GM23338 (cell line): ENCODE measurements at regions not wholly inside any gene's neighbourhood (a gene's known extent, or its start where the extent isn't known, plus 50 kb on each side); places are given as distances from the start of the nearest gene placed in this dataset.

ENCODE experiments used
- ATAC-seq: fragments of 200-7000 bp; cut with Tn5 transposase; 3 replicates; pipeline ENCODE4 v1.9.1; 2020
- DNase-seq: peaks from one replicate; pipeline ENCODE4 v3.0.0-alpha.2; 2015; ENCODE audit warnings: low spot score
- H2AFZ ChIP-seq: fragments of 200-600 bp; sonication (generic); 2 replicates; pipeline ENCODE4 v1.8.0; 2016; ENCODE audit warnings: antibody characterized with exemption, mild to moderate bottlenecking, moderate library complexity
- H3F3A ChIP-seq: fragments of 200-600 bp; sonication (generic); replicated peaks from 2 replicates; pipeline ENCODE4 v1.8.0; 2017; ENCODE audit warnings: antibody characterized with exemption, mixed run types, low read depth
- H3K27ac ChIP-seq: fragments of 200-600 bp; sonication (generic); 2 replicates; pipeline ENCODE4 v1.6.1; 2016; ENCODE audit warnings: low read depth
- H3K27me3 ChIP-seq: fragments of 200-600 bp; sonication (generic); 2 replicates; pipeline ENCODE4 v1.8.0; 2016; ENCODE audit warnings: mild to moderate bottlenecking, mixed run types, moderate library complexity; ENCODE audit not compliant: insufficient read depth
- H3K36me3 ChIP-seq: fragments of 200-600 bp; sonication (generic); 2 replicates; pipeline ENCODE4 v1.8.0; 2016; ENCODE audit warnings: mild to moderate bottlenecking; ENCODE audit not compliant: insufficient read depth
- H3K4me1 ChIP-seq: fragments of 200-600 bp; sonication (generic); 2 replicates; pipeline ENCODE4 v1.8.0; 2016; ENCODE audit warnings: mild to moderate bottlenecking, moderate library complexity; ENCODE audit not compliant: insufficient read depth
- H3K4me2 ChIP-seq: fragments of 200-600 bp; sonication (generic); 2 replicates; pipeline ENCODE4 v1.7.1; 2017; ENCODE audit warnings: mixed run types
- H3K4me3 ChIP-seq: fragments of 200-600 bp; sonication (generic); 2 replicates; pipeline ENCODE4 v1.6.1; 2016; ENCODE audit warnings: mixed run types
- H3K79me2 ChIP-seq: fragments of 200-600 bp; sonication (generic); replicated peaks from 2 replicates; pipeline ENCODE4 v1.8.0; 2017; ENCODE audit warnings: mild to moderate bottlenecking; ENCODE audit not compliant: insufficient read depth
- H3K9me2 ChIP-seq: fragments of 200-600 bp; sonication (generic); 2 replicates; pipeline ENCODE4 v1.8.0; 2017; ENCODE audit not compliant: insufficient read depth
- H4K20me1 ChIP-seq: fragments of 200-600 bp; sonication (generic); replicated peaks from 2 replicates; pipeline ENCODE4 v1.8.0; 2017; ENCODE audit warnings: mild to moderate bottlenecking; ENCODE audit not compliant: insufficient read depth
- H3K27ac Mint-ChIP-seq: 2 replicates; pipeline ENCODE4 v1.8.0; 2020; ENCODE audit warnings: inconsistent platforms, mild to moderate bottlenecking, moderate library complexity, mixed read lengths
- H3K27me3 Mint-ChIP-seq: 3 replicates; pipeline ENCODE4 v1.8.0; 2022; ENCODE audit warnings: low read depth, mild to moderate bottlenecking, moderate library complexity, mixed read lengths, inconsistent platforms; ENCODE audit not compliant: insufficient read depth, poor library complexity
- H3K36me3 Mint-ChIP-seq: 3 replicates; pipeline ENCODE4 v1.8.0; 2021; ENCODE audit warnings: low read depth, mild to moderate bottlenecking, inconsistent platforms, moderate library complexity, mixed read lengths
- H3K4me1 Mint-ChIP-seq: 3 replicates; pipeline ENCODE4 v1.8.0; 2020; ENCODE audit warnings: mild to moderate bottlenecking, inconsistent platforms, mixed read lengths
- H3K4me3 Mint-ChIP-seq: 3 replicates; pipeline ENCODE4 v1.8.0; 2021; ENCODE audit warnings: moderate library complexity, mild to moderate bottlenecking, inconsistent platforms, mixed read lengths
- H3K9me3 Mint-ChIP-seq: 3 replicates; pipeline ENCODE4 v1.8.0; 2020; ENCODE audit warnings: moderate library complexity, mild to moderate bottlenecking, inconsistent platforms, mixed read lengths
- CREB1 ChIP-seq: fragments of 250-450 bp; sonication (Bioruptor Pico); IDR thresholded peaks from 2 replicates; pipeline ENCODE4 v1.5.0; 2020; ENCODE audit warnings: low read depth, mild to moderate bottlenecking, moderate library complexity
- EZH2 ChIP-seq: fragments of 200-600 bp; sonication (generic); IDR thresholded peaks from one replicate; pipeline ENCODE4 v1.8.0; 2017; ENCODE audit warnings: antibody characterized with exemption, mild to moderate bottlenecking, low read depth; ENCODE audit not compliant: unreplicated experiment
- EZH2phosphoT487 ChIP-seq: fragments of 200-600 bp; sonication (generic); IDR thresholded peaks from one replicate; pipeline ENCODE4 v1.8.1; 2018; ENCODE audit warnings: antibody characterized with exemption; ENCODE audit not compliant: unreplicated experiment
- JUNB ChIP-seq: IDR thresholded peaks from one replicate; pipeline ENCODE4 v1.6.1; 2016; ENCODE audit warnings: antibody characterized with exemption; ENCODE audit not compliant: unreplicated experiment
- NANOG ChIP-seq: IDR thresholded peaks from 2 replicates; pipeline ENCODE4 v1.6.1; 2016; ENCODE audit warnings: antibody characterized with exemption, borderline replicate concordance
- POLR2AphosphoS5 ChIP-seq: IDR thresholded peaks from 2 replicates; pipeline ENCODE4 v1.6.1; 2016; ENCODE audit warnings: antibody characterized with exemption, low read depth
- STAT1 ChIP-seq: IDR thresholded peaks from one replicate; pipeline ENCODE4 v1.6.1; 2016; ENCODE audit warnings: antibody characterized with exemption; ENCODE audit not compliant: unreplicated experiment
- ZNF114 ChIP-seq: fragments of 250-450 bp; sonication (Bioruptor Pico); IDR thresholded peaks from 2 replicates; pipeline ENCODE4 v1.5.0; 2020; ENCODE audit warnings: mild to moderate bottlenecking, moderate library complexity
- ZNF331 ChIP-seq: fragments of 250-450 bp; sonication (Bioruptor Pico); IDR thresholded peaks from 2 replicates; pipeline ENCODE4 v1.5.0; 2020; ENCODE audit warnings: low read depth, mild to moderate bottlenecking, moderate library complexity
- TF ChIP-seq, protein P1 (sequence below): fragments of 250-450 bp; sonication (Bioruptor Pico); IDR thresholded peaks from 2 replicates; pipeline ENCODE4 v1.5.0; 2020; ENCODE audit warnings: mild to moderate bottlenecking, moderate library complexity
- TF ChIP-seq, protein P2 (sequence below): IDR thresholded peaks from one replicate; pipeline ENCODE4 v1.6.1; 2018; ENCODE audit warnings: antibody characterized with exemption; ENCODE audit not compliant: unreplicated experiment
- TF ChIP-seq, protein P3 (sequence below): IDR thresholded peaks from 2 replicates; pipeline ENCODE4 v1.6.1; 2016; ENCODE audit warnings: antibody characterized with exemption
- TF ChIP-seq, protein P4 (sequence below), 2 experiments: fragments of 200-600 bp in 1 of 2; sonication (generic) in 1 of 2; conservative IDR thresholded peaks; 2 replicates each; pipeline versions ENCODE4 v1.5.1 to v1.6.1; 2016 to 2017; ENCODE audit warnings: antibody characterized with exemption in 2 of 2, low read depth in 2 of 2, mild to moderate bottlenecking in 2 of 2, moderate library complexity in 1 of 2

DNA sequence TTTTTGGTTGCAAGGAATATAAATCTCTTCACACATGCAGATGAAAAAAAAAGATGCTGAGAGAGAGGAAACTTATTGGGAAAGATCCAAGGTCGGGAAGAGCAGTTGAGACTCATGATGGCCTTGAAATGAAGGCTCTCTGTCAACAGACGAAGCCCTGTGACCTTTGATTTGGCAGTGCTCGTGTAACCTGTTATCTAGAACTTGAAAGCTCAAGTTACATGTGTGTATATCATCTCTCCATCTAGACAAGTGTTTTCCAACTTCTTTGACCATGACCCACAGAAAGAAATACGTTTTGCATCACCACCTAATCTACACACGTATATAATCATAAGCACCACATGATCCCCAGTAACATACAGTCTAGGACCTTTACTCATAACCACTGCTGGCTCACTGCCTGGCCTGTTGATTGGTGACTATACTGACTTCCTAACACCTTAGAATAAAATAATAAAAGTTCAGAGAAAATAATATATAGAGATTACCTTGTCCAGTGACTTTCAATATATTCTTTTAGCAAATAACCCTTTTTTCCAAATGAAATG lies 319.0 kb upstream of the PKDCC start:
- no peak overlapping the region for H3K4me2 ChIP-seq
- H3K4me1 Mint-ChIP-seq: peaks cover 6% of the 10 kb centered on the region; the same call in 2 of the 3 replicates
- H3K9me3 Mint-ChIP-seq: no peaks in the 10 kb centered on the region
- no peaks in the 10 kb centered on the region for H3K36me3 ChIP-seq
- no peaks in the 10 kb centered on the region for H3K79me2 ChIP-seq
- no peak for ATAC-seq
- H3K27ac ChIP-seq: no peak overlapping the region
- TF ChIP-seq NANOG: no peak
- TF ChIP-seq CREB1 (CRISPR knock-in tag): no peak
- TF ChIP-seq, protein P1, sequence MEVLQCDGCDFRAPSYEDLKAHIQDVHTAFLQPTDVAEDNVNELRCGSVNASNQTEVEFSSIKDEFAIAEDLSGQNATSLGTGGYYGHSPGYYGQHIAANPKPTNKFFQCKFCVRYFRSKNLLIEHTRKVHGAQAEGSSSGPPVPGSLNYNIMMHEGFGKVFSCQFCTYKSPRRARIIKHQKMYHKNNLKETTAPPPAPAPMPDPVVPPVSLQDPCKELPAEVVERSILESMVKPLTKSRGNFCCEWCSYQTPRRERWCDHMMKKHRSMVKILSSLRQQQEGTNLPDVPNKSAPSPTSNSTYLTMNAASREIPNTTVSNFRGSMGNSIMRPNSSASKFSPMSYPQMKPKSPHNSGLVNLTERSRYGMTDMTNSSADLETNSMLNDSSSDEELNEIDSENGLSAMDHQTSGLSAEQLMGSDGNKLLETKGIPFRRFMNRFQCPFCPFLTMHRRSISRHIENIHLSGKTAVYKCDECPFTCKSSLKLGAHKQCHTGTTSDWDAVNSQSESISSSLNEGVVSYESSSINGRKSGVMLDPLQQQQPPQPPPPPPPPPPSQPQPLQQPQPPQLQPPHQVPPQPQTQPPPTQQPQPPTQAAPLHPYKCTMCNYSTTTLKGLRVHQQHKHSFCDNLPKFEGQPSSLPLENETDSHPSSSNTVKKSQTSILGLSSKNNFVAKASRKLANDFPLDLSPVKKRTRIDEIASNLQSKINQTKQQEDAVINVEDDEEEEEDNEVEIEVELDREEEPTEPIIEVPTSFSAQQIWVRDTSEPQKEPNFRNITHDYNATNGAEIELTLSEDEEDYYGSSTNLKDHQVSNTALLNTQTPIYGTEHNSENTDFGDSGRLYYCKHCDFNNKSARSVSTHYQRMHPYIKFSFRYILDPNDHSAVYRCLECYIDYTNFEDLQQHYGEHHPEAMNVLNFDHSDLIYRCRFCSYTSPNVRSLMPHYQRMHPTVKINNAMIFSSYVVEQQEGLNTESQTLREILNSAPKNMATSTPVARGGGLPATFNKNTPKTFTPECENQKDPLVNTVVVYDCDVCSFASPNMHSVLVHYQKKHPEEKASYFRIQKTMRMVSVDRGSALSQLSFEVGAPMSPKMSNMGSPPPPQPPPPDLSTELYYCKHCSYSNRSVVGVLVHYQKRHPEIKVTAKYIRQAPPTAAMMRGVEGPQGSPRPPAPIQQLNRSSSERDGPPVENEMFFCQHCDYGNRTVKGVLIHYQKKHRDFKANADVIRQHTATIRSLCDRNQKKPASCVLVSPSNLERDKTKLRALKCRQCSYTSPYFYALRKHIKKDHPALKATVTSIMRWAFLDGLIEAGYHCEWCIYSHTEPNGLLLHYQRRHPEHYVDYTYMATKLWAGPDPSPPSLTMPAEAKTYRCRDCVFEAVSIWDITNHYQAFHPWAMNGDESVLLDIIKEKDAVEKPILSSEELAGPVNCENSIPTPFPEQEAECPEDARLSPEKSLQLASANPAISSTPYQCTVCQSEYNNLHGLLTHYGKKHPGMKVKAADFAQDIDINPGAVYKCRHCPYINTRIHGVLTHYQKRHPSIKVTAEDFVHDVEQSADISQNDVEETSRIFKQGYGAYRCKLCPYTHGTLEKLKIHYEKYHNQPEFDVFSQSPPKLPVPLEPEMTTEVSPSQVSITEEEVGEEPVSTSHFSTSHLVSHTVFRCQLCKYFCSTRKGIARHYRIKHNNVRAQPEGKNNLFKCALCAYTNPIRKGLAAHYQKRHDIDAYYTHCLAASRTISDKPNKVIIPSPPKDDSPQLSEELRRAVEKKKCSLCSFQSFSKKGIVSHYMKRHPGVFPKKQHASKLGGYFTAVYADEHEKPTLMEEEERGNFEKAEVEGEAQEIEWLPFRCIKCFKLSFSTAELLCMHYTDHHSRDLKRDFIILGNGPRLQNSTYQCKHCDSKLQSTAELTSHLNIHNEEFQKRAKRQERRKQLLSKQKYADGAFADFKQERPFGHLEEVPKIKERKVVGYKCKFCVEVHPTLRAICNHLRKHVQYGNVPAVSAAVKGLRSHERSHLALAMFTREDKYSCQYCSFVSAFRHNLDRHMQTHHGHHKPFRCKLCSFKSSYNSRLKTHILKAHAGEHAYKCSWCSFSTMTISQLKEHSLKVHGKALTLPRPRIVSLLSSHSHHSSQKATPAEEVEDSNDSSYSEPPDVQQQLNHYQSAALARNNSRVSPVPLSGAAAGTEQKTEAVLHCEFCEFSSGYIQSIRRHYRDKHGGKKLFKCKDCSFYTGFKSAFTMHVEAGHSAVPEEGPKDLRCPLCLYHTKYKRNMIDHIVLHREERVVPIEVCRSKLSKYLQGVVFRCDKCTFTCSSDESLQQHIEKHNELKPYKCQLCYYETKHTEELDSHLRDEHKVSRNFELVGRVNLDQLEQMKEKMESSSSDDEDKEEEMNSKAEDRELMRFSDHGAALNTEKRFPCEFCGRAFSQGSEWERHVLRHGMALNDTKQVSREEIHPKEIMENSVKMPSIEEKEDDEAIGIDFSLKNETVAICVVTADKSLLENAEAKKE (CRISPR knock-in tag): no peak
- no peak for TF ChIP-seq JUNB
- no peak for TF ChIP-seq ZNF114 (CRISPR knock-in tag)
- TF ChIP-seq, protein P2, sequence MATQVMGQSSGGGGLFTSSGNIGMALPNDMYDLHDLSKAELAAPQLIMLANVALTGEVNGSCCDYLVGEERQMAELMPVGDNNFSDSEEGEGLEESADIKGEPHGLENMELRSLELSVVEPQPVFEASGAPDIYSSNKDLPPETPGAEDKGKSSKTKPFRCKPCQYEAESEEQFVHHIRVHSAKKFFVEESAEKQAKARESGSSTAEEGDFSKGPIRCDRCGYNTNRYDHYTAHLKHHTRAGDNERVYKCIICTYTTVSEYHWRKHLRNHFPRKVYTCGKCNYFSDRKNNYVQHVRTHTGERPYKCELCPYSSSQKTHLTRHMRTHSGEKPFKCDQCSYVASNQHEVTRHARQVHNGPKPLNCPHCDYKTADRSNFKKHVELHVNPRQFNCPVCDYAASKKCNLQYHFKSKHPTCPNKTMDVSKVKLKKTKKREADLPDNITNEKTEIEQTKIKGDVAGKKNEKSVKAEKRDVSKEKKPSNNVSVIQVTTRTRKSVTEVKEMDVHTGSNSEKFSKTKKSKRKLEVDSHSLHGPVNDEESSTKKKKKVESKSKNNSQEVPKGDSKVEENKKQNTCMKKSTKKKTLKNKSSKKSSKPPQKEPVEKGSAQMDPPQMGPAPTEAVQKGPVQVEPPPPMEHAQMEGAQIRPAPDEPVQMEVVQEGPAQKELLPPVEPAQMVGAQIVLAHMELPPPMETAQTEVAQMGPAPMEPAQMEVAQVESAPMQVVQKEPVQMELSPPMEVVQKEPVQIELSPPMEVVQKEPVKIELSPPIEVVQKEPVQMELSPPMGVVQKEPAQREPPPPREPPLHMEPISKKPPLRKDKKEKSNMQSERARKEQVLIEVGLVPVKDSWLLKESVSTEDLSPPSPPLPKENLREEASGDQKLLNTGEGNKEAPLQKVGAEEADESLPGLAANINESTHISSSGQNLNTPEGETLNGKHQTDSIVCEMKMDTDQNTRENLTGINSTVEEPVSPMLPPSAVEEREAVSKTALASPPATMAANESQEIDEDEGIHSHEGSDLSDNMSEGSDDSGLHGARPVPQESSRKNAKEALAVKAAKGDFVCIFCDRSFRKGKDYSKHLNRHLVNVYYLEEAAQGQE: no peak
- TF ChIP-seq, protein P3, sequence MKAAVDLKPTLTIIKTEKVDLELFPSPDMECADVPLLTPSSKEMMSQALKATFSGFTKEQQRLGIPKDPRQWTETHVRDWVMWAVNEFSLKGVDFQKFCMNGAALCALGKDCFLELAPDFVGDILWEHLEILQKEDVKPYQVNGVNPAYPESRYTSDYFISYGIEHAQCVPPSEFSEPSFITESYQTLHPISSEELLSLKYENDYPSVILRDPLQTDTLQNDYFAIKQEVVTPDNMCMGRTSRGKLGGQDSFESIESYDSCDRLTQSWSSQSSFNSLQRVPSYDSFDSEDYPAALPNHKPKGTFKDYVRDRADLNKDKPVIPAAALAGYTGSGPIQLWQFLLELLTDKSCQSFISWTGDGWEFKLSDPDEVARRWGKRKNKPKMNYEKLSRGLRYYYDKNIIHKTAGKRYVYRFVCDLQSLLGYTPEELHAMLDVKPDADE: no peak
- no peak for TF ChIP-seq POLR2AphosphoS5
- no peak for TF ChIP-seq EZH2phosphoT487
- no peak for TF ChIP-seq ZNF331 (CRISPR knock-in tag)
- TF ChIP-seq STAT1: no peak
- TF ChIP-seq, protein P4, sequence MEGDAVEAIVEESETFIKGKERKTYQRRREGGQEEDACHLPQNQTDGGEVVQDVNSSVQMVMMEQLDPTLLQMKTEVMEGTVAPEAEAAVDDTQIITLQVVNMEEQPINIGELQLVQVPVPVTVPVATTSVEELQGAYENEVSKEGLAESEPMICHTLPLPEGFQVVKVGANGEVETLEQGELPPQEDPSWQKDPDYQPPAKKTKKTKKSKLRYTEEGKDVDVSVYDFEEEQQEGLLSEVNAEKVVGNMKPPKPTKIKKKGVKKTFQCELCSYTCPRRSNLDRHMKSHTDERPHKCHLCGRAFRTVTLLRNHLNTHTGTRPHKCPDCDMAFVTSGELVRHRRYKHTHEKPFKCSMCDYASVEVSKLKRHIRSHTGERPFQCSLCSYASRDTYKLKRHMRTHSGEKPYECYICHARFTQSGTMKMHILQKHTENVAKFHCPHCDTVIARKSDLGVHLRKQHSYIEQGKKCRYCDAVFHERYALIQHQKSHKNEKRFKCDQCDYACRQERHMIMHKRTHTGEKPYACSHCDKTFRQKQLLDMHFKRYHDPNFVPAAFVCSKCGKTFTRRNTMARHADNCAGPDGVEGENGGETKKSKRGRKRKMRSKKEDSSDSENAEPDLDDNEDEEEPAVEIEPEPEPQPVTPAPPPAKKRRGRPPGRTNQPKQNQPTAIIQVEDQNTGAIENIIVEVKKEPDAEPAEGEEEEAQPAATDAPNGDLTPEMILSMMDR (conservative IDR thresholded peaks at IDR 0.05; ENCODE audit: low read depth in 2 of 2): no peak
- TF ChIP-seq EZH2: no peak
- no peaks in the 10 kb centered on the region for H3F3A ChIP-seq
- no peak overlapping the region for H3K4me3 ChIP-seq
- no peaks in the 10 kb centered on the region for H3K27me3 ChIP-seq
- H3K27me3 Mint-ChIP-seq: no peaks in the 10 kb centered on the region
- no peaks in the 10 kb centered on the region for H4K20me1 ChIP-seq
- no peaks in the 10 kb centered on the region for H3K36me3 Mint-ChIP-seq
- peaks cover 15% of the 10 kb centered on the region; the same call in 1 of the 2 replicates for H3K4me1 ChIP-seq
- no peak overlapping the region for H3K27ac Mint-ChIP-seq
- peaks cover 10% of the 10 kb centered on the region for H3K9me2 ChIP-seq
- DNase-seq: no peak
- H2AFZ ChIP-seq: no peak overlapping the region
- no peak overlapping the region for H3K4me3 Mint-ChIP-seq
